GM04503 (cell line): ENCODE measurements at regions not wholly inside any gene's neighbourhood (a gene's known extent, or its start where the extent isn't known, plus 50 kb on each side); places are given as distances from the start of the nearest gene placed in this dataset.
"Not testable (repeated sequence)": the region's sequence is repeated elsewhere in the genome, so short reads cannot be mapped to it uniquely, and the experiment has no call there.

Source experiments
- DNase-seq: peaks from one replicate; pipeline ENCODE4 v3.0.0-alpha.2; 2012; ENCODE audit warnings: low read depth

GRCh38 chr10:78096486-78096885, 62.8 kb downstream of the RPS24 start:
- DNase-seq: not testable (repeated sequence)

DNA sequence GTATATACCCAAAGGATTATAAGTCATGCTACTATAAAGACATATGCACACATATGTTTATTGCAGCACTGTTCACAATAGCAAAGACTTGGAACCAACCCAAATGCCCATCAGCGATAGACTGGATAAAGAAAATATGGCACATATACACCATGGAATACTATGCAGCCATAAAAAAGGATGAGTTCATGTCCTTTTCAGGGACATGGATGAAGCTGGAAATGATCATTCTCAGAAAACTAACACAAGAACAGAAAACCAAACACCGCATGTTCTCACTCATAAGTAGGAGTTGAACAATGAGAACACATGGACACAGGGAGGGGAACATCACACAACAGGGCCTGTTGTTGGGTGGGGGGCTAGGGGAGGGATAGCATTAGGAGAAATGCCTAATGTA, 68.9 kb downstream of the RPS24 start:
- DNase-seq: not testable (repeated sequence)

- no peak for DNase-seq
These were observed 75.5 kb downstream of the RPS24 start for GRCh38 chr10:78109210-78109609.

GRCh38 chr10:78115135-78115853, 81.6 kb downstream of the RPS24 start:
- DNase-seq: no peak

GRCh38 chr10:78116361-78116760, 82.7 kb downstream of the RPS24 start:
- no peak for DNase-seq

- DNase-seq: no peak
These were observed 84.9 kb downstream of the RPS24 start for GRCh38 chr10:78118591-78118990.

DNA sequence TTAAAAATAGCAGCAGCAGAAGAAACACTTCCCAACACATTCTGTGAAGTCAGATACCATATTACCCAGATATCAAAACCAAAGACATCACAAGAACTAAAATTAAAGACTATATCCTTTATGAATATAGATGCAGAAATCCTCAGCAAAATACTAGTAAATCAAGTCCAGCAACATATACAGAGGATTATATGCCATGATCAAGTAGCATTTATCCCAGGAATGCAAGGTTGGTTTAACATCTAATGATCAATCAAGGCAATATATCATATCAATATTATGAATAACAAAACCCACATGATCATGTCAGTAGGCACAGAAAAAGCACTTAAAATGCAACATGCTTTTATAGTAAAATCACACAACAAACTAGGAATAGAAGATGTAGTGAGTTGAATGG, 88.1 kb downstream of the RPS24 start:
- no peak for DNase-seq

DNA sequence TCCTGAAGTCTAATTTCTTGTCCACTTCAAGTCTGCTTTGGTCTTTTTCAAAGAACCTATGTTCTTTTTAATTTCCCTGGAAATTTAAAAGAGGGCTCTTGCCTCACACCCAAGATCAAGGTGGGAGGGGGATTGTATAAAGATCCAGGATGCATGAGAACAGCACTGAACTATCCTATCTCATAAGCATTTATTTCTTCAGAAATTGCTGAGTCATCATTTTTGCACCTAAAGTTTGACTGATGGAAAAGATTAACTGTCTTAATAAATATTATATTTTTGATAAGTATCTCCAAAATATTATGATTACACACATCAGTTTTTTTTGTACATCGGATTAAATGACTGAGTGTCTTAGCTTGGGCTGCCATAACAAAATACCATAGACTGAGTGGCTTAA, 90.5 kb downstream of the RPS24 start:
- DNase-seq: no peak

DNA sequence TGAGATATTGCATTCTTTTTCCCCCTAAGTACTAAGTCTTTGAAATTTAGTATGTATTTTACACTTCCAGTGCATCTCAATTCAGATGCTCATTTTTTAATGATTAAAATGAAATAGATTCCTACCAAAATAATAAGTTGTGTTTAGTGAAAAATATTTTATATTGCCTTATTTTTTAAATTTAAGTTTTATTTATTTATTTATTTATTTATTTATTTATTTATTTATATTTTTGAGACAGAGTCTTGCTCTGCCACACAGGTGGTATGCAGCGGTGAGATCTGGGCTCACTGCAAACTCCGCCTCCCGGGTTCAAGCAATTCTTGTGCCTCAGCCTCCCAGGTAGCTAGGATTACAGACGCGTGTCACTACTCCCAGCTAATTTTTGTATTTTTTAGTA, 95.5 kb downstream of the RPS24 start:
- no peak for DNase-seq

GRCh38 chr10:78130966-78131710, 97.5 kb downstream of the RPS24 start:
- no peak for DNase-seq

- DNase-seq: no peak
These were observed 101.2 kb downstream of the RPS24 start for GRCh38 chr10:78134773-78135306.

GRCh38 chr10:78137147-78137546, 103.5 kb downstream of the RPS24 start:
- DNase-seq: no peak

GRCh38 chr10:78139341-78139740, 105.7 kb downstream of the RPS24 start:
- DNase-seq: no peak

DNA sequence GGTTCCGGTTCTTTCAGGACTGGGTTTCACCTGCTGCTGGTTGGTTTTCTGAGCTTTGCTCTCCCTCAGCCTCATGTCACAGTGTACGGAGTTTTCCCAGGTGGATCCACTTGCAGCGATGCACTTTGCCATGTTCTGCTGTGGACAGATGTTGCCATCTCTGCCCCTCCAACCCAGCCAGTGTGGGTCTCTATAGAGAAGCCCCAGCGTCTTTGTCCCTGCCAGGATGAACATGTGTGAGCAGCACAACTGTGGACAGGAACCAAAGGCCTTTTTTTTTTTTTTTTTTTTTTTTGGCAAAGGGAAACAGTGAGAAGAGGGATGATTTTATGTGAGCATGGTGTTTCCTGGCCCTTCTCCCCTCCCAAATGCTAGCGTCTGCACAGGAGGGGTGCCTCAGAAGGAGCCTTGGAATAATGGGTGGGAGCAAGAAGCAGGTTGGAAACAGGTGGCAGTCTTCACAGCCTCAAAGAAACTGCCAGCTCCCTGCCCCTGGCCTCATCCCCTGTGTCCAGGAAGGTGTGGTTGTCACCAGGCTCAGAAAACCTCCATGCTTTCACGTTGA, 106.5 kb downstream of the RPS24 start:
- no peak for DNase-seq

- DNase-seq: no peak
These were observed 109.9 kb downstream of the RPS24 start for GRCh38 chr10:78143576-78143975.

DNA sequence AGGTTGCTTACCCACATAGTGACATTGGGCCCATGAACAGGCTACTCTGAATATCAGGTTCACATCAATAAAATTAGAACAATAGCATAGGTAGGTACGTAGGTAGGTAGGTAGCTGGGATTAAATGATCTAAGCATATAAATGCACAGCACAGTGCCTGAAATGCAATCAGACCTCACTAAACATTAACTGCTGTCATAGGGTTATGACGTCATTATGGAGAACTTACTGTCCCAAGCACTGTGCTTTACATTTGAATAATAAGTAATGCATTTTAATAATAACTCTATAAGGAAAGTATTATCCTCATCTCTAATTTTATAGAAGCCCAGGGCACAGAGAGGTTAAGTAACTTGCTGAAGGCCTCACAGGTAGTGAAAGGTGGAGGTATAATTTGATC, 112.5 kb downstream of the RPS24 start:
- DNase-seq: no peak

GRCh38 chr10:78147202-78147601, 113.5 kb downstream of the RPS24 start:
- DNase-seq: no peak

DNA sequence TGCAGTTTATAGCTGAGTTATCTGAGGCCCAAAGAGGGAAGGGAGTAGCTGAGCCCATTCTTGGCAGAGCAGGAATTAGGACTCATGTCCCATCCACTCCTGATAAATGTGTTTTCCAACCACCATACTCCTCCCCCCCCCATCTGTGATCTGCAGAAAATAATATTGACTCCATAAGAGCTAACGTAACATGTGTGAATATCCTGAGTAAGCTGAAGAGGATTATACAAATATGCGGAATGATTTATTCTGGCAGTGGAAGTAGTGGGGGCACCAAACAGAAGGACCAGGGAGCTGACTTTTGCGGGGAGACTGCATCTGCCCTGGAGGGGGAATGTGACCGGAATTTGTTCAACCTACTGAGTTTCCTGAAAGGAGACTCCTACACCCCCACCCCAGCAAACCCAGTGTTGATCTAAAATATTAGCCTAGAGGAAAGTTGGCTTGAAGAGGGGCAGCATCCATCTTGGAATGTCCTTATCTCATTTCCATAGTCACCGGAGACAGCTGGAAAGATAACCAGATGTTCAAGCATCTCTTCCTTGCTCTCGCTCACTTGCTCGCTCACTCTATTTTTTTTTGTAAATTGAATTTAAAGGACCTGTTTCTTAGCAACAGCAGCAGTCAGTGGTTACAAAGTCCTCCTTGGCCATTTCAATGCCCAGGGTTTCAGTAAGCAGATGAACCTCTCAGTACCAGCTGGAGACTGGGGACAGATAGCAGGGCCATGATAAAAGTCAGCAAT, 114.7 kb downstream of the RPS24 start:
- DNase-seq: no peak

DNA sequence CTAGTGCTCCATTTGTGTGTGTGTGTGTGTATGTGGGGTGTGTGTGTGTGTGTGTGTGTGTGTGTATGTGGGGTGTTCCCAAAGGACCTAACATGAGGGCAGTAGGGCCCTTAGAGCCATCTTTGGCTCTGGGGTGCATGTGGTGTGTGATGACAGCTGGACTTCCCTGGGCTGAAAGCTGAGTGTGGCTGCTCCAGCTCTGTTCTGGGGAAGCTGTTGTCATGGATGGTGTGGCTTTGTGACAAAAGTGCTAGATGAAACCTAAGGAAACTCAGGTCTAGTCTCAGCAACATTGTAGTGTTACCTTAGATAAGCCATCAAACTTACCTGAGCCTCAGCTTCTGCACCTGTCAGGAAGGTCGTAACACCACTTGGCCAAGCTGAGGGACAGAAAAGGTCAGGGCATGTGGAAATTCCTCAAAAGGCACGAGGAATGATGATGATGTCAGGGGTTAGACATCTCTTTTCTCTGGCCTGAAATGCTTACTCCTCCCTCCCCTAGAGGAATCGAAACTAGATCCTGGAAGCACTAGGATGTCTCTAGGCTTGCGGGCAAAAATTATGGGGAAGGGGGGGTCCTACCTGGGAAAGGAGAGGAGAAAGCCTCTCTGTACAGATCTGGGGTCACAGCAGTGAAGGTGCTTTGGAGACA, 115.4 kb downstream of the RPS24 start:
- peak; percentile 21 for DNase-seq

- no peak for DNase-seq
These were observed 117.1 kb downstream of the RPS24 start for GRCh38 chr10:78150756-78151155.

GRCh38 chr10:78155722-78156121, 122.1 kb downstream of the RPS24 start:
- no peak for DNase-seq

DNA sequence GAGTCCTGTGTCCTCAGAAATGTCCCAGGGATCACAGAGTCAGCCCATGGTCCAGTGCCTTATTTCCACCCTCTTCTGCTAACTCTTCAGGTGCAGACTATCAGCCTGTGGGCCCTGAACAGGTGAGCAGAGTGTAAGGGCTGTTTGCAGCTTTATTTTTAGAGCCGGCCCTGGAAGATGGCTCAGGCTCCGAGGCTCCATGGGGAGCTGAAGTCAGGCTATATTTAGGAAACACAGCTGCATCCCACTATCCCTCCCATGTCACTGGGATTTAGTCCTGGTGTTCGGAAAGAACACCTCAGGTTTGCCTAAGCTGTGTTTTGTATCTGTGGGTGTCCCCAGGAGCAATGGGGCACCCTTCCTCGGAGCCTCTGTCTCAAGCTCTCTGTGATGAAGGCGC, 126.9 kb downstream of the RPS24 start:
- no peak for DNase-seq
